Left lung (tissue), 4 donors: ENCODE measurements at regions not wholly inside any gene's neighbourhood (a gene's known extent, or its start where the extent isn't known, plus 50 kb on each side); places are given as distances from the start of the nearest gene placed in this dataset.
A peak's percentile ranks its signal among the peaks of the same experiment; 100 is the strongest.

Source experiments
- ATAC-seq: fragments of 200-7000 bp; cut with Tn5 transposase; one replicate; pipeline ENCODE4 v1.9.1; 2020; ENCODE audit warnings: moderate library complexity
- DNase-seq, 4 donors: peaks; one replicate each; pipeline ENCODE4 v3.0.0-alpha.2; 2013 to 2020
- H3K27ac ChIP-seq, 2 donors: fragments of 200-600 bp; sonication (generic) in 1 of 2; one replicate each; pipeline versions ENCODE4 v1.5.0 to v1.8.0; 2020 to 2021
- H3K27me3 ChIP-seq, 2 donors: fragments of 200-600 bp; sonication (generic) in 1 of 2; one replicate each; pipeline versions ENCODE4 v1.5.0 to v1.8.0; 2020 to 2021
- H3K36me3 ChIP-seq, 2 donors: fragments of 200-600 bp; sonication (generic) in 1 of 2; one replicate each; pipeline versions ENCODE4 v1.5.0 to v1.8.0; 2020 to 2021
- H3K4me1 ChIP-seq, 2 donors: fragments of 200-600 bp; one replicate each; pipeline ENCODE4 v1.8.0; 2021
- H3K4me3 ChIP-seq, 2 donors: fragments of 200-600 bp; sonication (generic) in 1 of 2; one replicate each; pipeline versions ENCODE4 v1.5.0 to v1.8.0; 2020 to 2021; ENCODE audit warnings: mild to moderate bottlenecking in 1 of 2
- H3K9me3 ChIP-seq, 2 donors: fragments of 200-600 bp; sonication (generic) in 1 of 2; one replicate each; pipeline versions ENCODE4 v1.5.0 to v1.8.0; 2020 to 2021
- CTCF ChIP-seq, 2 donors: fragments of 200-600 bp; sonication (generic) in 1 of 2; IDR thresholded peaks; one replicate each; pipeline versions ENCODE4 v1.5.0 to v1.8.0; 2021; ENCODE audit warnings: antibody characterized with exemption in 2 of 2
- intact Hi-C, 2 donors: fragments of 100-400 bp; cut with DNase I; formaldehyde crosslinking; loops; one replicate each; pipeline versions ENCODE4 v1.11.2 to v1.14.2; 2022
- donor health status: DM: no; HTN: yes; CAD: no.
- donor health status: DM: no; HTN: no; CAD: no.

GRCh38 chr21:35635261-35635660 is 425.1 kb downstream of the SETD4 start:
- DNase-seq (no peak), ATAC-seq (no peak)
- Histone ChIP-seq H3K4me1 (no peaks in the 10 kb centered on the region), H3K36me3 (no peaks in the 10 kb centered on the region), H3K27ac (no peak overlapping the region), H3K9me3 (no peaks in the 10 kb centered on the region), H3K4me3 (no peak overlapping the region), H3K27me3 (peaks cover 0 to 4% of the 10 kb centered on the region in 2 donors)
- intact Hi-C loops: no loop called here
- no peak for TF ChIP-seq CTCF (IDR thresholded peaks at IDR 0.05)

GRCh38 chr21:35633501-35633900 is 426.8 kb downstream of the SETD4 start:
- H3K27ac ChIP-seq: no peak overlapping the region
- no peak for ATAC-seq
- H3K27me3 ChIP-seq: peaks cover 0 to 8% of the 10 kb centered on the region in 2 donors
- intact Hi-C loops: no loop called here
- no peaks in the 10 kb centered on the region for H3K36me3 ChIP-seq
- no peak overlapping the region for H3K4me3 ChIP-seq
- peak in 1 of 4 donors; percentile 23 for DNase-seq
- no peaks in the 10 kb centered on the region for H3K9me3 ChIP-seq
- no peak for TF ChIP-seq CTCF (IDR thresholded peaks at IDR 0.05)
- no peaks in the 10 kb centered on the region for H3K4me1 ChIP-seq

- Histone ChIP-seq H3K27ac (no peak overlapping the region), H3K4me1 (no peaks in the 10 kb centered on the region), H3K27me3 (peaks cover 0 to 12% of the 10 kb centered on the region in 2 donors), H3K9me3 (no peaks in the 10 kb centered on the region), H3K36me3 (no peaks in the 10 kb centered on the region), H3K4me3 (no peak overlapping the region)
- DNase-seq: no peak
- ATAC-seq: no peak
- intact Hi-C loops: no loop called here
- TF ChIP-seq CTCF (IDR thresholded peaks at IDR 0.05): no peak
Measured at GRCh38 chr21:35632711-35633110, 427.6 kb downstream of the SETD4 start.

GRCh38 chr21:35628316-35628715 is 432.0 kb downstream of the SETD4 start:
- Histone ChIP-seq H3K36me3 (no peaks in the 10 kb centered on the region), H3K27me3 (peaks cover 0 to 12% of the 10 kb centered on the region in 2 donors), H3K4me1 (no peaks in the 10 kb centered on the region), H3K9me3 (no peaks in the 10 kb centered on the region), H3K4me3 (no peak overlapping the region), H3K27ac (no peak overlapping the region)
- DNase-seq (no peak), ATAC-seq (no peak)
- intact Hi-C loops: no loop called here
- no peak for TF ChIP-seq CTCF (IDR thresholded peaks at IDR 0.05)

- intact Hi-C loops: no loop called here
Measured at GRCh38 chr21:35627462-35627861, 432.9 kb downstream of the SETD4 start.

More at GRCh38 chr21:35627462-35627861, 432.9 kb downstream of the SETD4 start:
- Histone ChIP-seq H3K4me1 (no peaks in the 10 kb centered on the region), H3K27me3 (peaks cover 0 to 12% of the 10 kb centered on the region in 2 donors), H3K9me3 (no peaks in the 10 kb centered on the region), H3K27ac (no peak overlapping the region), H3K36me3 (no peaks in the 10 kb centered on the region), H3K4me3 (no peak overlapping the region)
- DNase-seq (no peak), ATAC-seq (no peak)
- TF ChIP-seq CTCF (IDR thresholded peaks at IDR 0.05): no peak
